ENCODE measurements at regions not wholly inside any gene's neighbourhood (a gene's known extent, or its start where the extent isn't known, plus 50 kb on each side); places are given as distances from the start of the nearest gene placed in this dataset.
"Not testable (repeated sequence)": the region's sequence is repeated elsewhere in the genome, so short reads cannot be mapped to it uniquely, and the experiment has no call there.

- Histone ChIP-seq H3K4me3 (ENCODE audit: low read length) (no peak overlapping the region), H3K9me3 (ENCODE audit: control insufficient read depth, low read depth, low read length) (no peaks in the 10 kb centered on the region), H3K27me3 (ENCODE audit: control insufficient read depth, insufficient read depth, low read length) (no peaks in the 10 kb centered on the region), H3K4me1 (ENCODE audit: control insufficient read depth, insufficient read depth, low read length) (no peaks in the 10 kb centered on the region), H3K27ac (ENCODE audit: low read length) (no peak overlapping the region), H3K36me3 (ENCODE audit: control insufficient read depth, insufficient read depth, low read length) (no peaks in the 10 kb centered on the region)
- WGBS (ENCODE audit: insufficient coverage, low lambda C conversion rate): no CpG with 5 or more reads among the region's 3 CpGs
- DNase-seq: no peak
Measured at GRCh38 chr6:8639928-8640649, 204.7 kb upstream of the SLC35B3 start.

DNA sequence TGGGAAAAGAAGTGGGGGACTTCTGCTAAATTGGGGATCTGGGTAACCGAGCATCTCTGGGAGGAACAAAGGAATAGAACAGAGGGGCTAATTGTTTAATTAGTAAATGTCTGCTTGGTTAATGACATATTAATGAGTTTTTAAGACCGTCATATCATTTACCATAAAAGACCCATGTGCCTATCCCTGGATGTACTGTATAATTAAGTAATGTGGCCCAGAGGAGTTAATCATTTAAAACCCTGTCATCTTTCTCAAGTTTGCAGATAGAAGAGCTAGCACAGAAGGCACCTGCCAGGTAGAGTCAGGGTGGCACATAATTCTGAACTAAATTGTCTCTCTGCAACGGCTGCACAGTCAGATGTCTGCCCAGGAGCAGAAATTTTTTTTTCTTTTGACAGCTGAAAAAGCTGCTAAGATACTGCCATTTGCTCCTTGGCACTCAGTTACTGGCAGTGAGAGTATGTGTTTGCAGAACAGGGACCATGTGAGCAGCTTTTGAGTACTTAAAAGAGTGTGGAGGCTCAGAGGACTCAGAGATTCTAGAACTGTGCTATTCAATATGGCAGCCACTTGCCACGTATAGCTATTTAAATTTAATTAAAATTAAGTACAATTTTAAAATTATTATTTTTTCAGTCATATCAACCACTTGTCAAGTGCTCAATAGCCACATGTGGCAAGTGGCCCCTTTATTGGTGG, 202.7 kb upstream of the SLC35B3 start:
- no peak for DNase-seq
- no peaks in the 10 kb centered on the region for H3K36me3 ChIP-seq (ENCODE audit: control insufficient read depth, insufficient read depth, low read length)
- no peaks in the 10 kb centered on the region for H3K27me3 ChIP-seq (ENCODE audit: control insufficient read depth, insufficient read depth, low read length)
- WGBS (ENCODE audit: insufficient coverage, low lambda C conversion rate): no CpG with 5 or more reads among the region's 4 CpGs
- H3K4me3 ChIP-seq (ENCODE audit: low read length): no peak overlapping the region
- H3K27ac ChIP-seq (ENCODE audit: low read length): no peak overlapping the region
- no peaks in the 10 kb centered on the region for H3K9me3 ChIP-seq (ENCODE audit: control insufficient read depth, low read depth, low read length)
- no peaks in the 10 kb centered on the region for H3K4me1 ChIP-seq (ENCODE audit: control insufficient read depth, insufficient read depth, low read length)

- Histone ChIP-seq H3K9me3 (ENCODE audit: control insufficient read depth, low read depth, low read length) (no peaks in the 10 kb centered on the region), H3K27me3 (ENCODE audit: control insufficient read depth, insufficient read depth, low read length) (no peaks in the 10 kb centered on the region), H3K27ac (ENCODE audit: low read length) (no peak overlapping the region), H3K4me1 (ENCODE audit: control insufficient read depth, insufficient read depth, low read length) (no peaks in the 10 kb centered on the region), H3K36me3 (ENCODE audit: control insufficient read depth, insufficient read depth, low read length) (no peaks in the 10 kb centered on the region), H3K4me3 (ENCODE audit: low read length) (no peak overlapping the region)
- no CpG with 5 or more reads among the region's 3 CpGs for WGBS (ENCODE audit: insufficient coverage, low lambda C conversion rate)
- DNase-seq: no peak
Measured at GRCh38 chr6:8633762-8634161, 198.4 kb upstream of the SLC35B3 start.

DNA sequence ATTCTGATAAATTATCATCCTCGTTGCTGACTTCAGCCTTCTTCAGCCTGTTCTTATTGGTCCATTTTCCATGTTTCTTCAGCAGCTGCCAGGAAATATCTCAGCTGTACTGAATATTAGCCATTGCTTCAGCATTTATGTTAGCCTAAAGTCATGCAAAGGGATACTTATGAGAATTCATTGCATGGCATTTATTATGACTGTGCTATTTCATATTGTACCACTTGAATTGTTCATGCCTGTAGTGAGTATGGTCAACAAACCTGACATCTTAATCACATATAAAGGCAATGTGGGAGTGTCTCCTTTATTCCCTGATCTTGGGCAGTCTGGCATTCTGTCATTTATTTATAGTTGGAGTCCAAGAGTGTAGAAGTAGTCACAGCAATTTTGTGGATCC, 193.4 kb upstream of the SLC35B3 start:
- Histone ChIP-seq H3K27ac (ENCODE audit: low read length) (no peak overlapping the region), H3K36me3 (ENCODE audit: control insufficient read depth, insufficient read depth, low read length) (no peaks in the 10 kb centered on the region), H3K4me1 (ENCODE audit: control insufficient read depth, insufficient read depth, low read length) (no peaks in the 10 kb centered on the region), H3K27me3 (ENCODE audit: control insufficient read depth, insufficient read depth, low read length) (no peaks in the 10 kb centered on the region), H3K9me3 (ENCODE audit: control insufficient read depth, low read depth, low read length) (no peaks in the 10 kb centered on the region), H3K4me3 (ENCODE audit: low read length) (no peak overlapping the region)
- no peak for DNase-seq
- no CpG with 5 or more reads among the region's 1 CpG for WGBS (ENCODE audit: insufficient coverage, low lambda C conversion rate)

- no peaks in the 10 kb centered on the region for H3K27me3 ChIP-seq (ENCODE audit: control insufficient read depth, insufficient read depth, low read length)
- no peak for DNase-seq
- no peak overlapping the region for H3K4me3 ChIP-seq (ENCODE audit: low read length)
- H3K9me3 ChIP-seq (ENCODE audit: control insufficient read depth, low read depth, low read length): no peaks in the 10 kb centered on the region
- no peaks in the 10 kb centered on the region for H3K4me1 ChIP-seq (ENCODE audit: control insufficient read depth, insufficient read depth, low read length)
- H3K27ac ChIP-seq (ENCODE audit: low read length): no peak overlapping the region
- H3K36me3 ChIP-seq (ENCODE audit: control insufficient read depth, insufficient read depth, low read length): no peaks in the 10 kb centered on the region
Measured at GRCh38 chr6:8628063-8628462, 192.7 kb upstream of the SLC35B3 start.

DNA sequence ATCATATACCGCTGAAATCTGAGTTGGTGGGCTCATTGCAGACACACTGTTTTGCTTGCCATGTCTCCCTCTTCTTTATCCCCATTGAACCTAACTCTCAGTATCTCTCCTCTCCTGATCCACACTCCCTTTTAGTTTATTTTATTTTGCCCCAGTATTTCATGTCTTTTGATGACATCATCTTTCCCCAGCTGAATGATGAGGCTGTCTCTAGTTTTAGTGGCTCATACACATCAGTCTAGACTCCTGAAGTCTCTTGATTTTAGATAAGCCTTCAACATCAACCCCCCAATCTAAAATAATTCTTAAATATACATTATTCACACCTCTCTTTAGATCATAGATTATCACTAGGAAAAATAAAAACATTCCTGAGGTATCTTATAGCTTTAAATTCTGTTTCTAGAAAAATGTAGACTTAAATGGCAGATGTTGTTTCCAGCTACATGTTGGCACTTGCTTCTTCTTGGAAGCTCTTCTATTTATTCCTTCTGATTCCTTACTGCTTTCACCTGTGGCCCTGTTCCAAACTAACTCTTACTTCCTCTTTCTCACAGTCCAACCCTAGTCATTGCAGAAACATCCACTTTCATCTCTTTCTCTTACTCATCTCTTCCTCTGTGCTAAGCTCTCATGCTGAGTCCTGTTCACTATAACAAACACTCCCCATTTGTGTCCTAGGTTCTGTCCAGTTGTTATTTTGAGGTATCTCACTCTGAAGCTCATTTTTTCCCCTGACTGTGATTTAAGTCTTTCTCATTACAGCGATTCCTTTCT, 191.9 kb upstream of the SLC35B3 start:
- Histone ChIP-seq H3K27me3 (ENCODE audit: control insufficient read depth, insufficient read depth, low read length) (no peaks in the 10 kb centered on the region), H3K4me1 (ENCODE audit: control insufficient read depth, insufficient read depth, low read length) (no peaks in the 10 kb centered on the region), H3K27ac (ENCODE audit: low read length) (no peak overlapping the region), H3K9me3 (ENCODE audit: control insufficient read depth, low read depth, low read length) (no peaks in the 10 kb centered on the region), H3K36me3 (ENCODE audit: control insufficient read depth, insufficient read depth, low read length) (no peaks in the 10 kb centered on the region), H3K4me3 (ENCODE audit: low read length) (no peak overlapping the region)
- 67% methylated on average over 2 of the region's 2 CpGs for WGBS (ENCODE audit: insufficient coverage, low lambda C conversion rate)
- no peak for DNase-seq

GRCh38 chr6:8624665-8625064, 189.3 kb upstream of the SLC35B3 start:
- no peak overlapping the region for H3K27ac ChIP-seq (ENCODE audit: low read length)
- no peaks in the 10 kb centered on the region for H3K4me1 ChIP-seq (ENCODE audit: control insufficient read depth, insufficient read depth, low read length)
- no peaks in the 10 kb centered on the region for H3K36me3 ChIP-seq (ENCODE audit: control insufficient read depth, insufficient read depth, low read length)
- WGBS (ENCODE audit: insufficient coverage, low lambda C conversion rate): no CpG with 5 or more reads among the region's 1 CpG
- no peaks in the 10 kb centered on the region for H3K9me3 ChIP-seq (ENCODE audit: control insufficient read depth, low read depth, low read length)
- no peaks in the 10 kb centered on the region for H3K27me3 ChIP-seq (ENCODE audit: control insufficient read depth, insufficient read depth, low read length)
- H3K4me3 ChIP-seq (ENCODE audit: low read length): no peak overlapping the region
- no peak for DNase-seq

DNA sequence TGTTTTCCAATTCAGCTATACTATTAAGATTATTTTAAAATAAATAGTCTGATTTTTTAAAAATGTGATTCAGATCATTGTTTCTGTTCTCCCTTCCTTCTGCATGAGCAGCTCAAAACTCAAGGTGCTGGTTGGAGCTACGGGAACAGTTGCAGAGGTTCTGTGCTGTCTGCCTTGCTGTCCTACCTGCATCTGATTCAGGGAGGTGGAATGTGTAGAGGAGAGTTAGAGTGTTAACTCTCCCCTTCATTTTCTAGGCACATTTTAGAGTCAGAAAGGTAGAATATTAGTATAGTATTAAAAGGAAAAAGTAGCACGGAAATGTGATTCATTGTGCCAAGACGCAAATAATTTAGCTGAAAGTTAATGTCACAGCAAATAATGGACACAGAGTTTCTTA, 188.1 kb upstream of the SLC35B3 start:
- Histone ChIP-seq H3K27ac (ENCODE audit: low read length) (no peak overlapping the region), H3K4me3 (ENCODE audit: low read length) (no peak overlapping the region), H3K27me3 (ENCODE audit: control insufficient read depth, insufficient read depth, low read length) (no peaks in the 10 kb centered on the region), H3K4me1 (ENCODE audit: control insufficient read depth, insufficient read depth, low read length) (no peaks in the 10 kb centered on the region), H3K9me3 (ENCODE audit: control insufficient read depth, low read depth, low read length) (no peaks in the 10 kb centered on the region), H3K36me3 (ENCODE audit: control insufficient read depth, insufficient read depth, low read length) (no peaks in the 10 kb centered on the region)
- DNase-seq: no peak
- WGBS (ENCODE audit: insufficient coverage, low lambda C conversion rate): 100% methylated on average over 1 of the region's 3 CpGs

- Histone ChIP-seq H3K27me3 (ENCODE audit: control insufficient read depth, insufficient read depth, low read length) (no peaks in the 10 kb centered on the region), H3K9me3 (ENCODE audit: control insufficient read depth, low read depth, low read length) (no peaks in the 10 kb centered on the region), H3K27ac (ENCODE audit: low read length) (no peak overlapping the region), H3K36me3 (ENCODE audit: control insufficient read depth, insufficient read depth, low read length) (no peaks in the 10 kb centered on the region), H3K4me1 (ENCODE audit: control insufficient read depth, insufficient read depth, low read length) (no peaks in the 10 kb centered on the region), H3K4me3 (ENCODE audit: low read length) (no peak overlapping the region)
- no peak for DNase-seq
- no CpG with 5 or more reads among the region's 8 CpGs for WGBS (ENCODE audit: insufficient coverage, low lambda C conversion rate)
Measured at GRCh38 chr6:8619853-8620252, 184.5 kb upstream of the SLC35B3 start.

DNA sequence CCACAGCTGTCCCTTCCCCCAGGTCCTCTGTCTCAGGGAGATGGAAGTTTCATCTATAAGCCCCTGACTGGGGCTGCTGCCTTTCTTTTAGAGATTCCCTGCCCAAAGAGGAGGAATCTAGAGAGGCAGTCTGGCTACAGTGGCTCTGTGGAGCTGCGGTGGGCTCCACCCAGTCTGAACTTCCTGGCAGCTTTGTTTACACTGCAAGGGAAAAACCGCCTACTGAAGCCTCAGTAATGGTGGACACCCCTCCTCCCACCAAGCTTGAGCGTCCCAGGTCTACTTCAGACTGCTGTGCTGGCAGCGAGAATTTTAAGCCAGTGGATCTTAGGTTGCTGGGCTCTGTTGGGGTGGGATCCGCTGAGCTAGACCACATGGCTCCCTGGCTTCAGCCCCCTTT, 184.1 kb upstream of the SLC35B3 start:
- DNase-seq; H3K27me3 ChIP-seq (ENCODE audit: control insufficient read depth, insufficient read depth, low read length); H3K4me1 ChIP-seq (ENCODE audit: control insufficient read depth, insufficient read depth, low read length); H3K36me3 ChIP-seq (ENCODE audit: control insufficient read depth, insufficient read depth, low read length); H3K27ac ChIP-seq (ENCODE audit: low read length); H3K4me3 ChIP-seq (ENCODE audit: low read length); H3K9me3 ChIP-seq (ENCODE audit: control insufficient read depth, low read depth, low read length): not testable (repeated sequence)
- WGBS (ENCODE audit: insufficient coverage, low lambda C conversion rate): no CpG with 5 or more reads among the region's 5 CpGs
